GM23338 (cell line): ENCODE measurements at regions not wholly inside any gene's neighbourhood (a gene's known extent, or its start where the extent isn't known, plus 50 kb on each side); places are given as distances from the start of the nearest gene placed in this dataset.

ENCODE experiments used
- ATAC-seq: fragments of 200-7000 bp; cut with Tn5 transposase; 3 replicates; pipeline ENCODE4 v1.9.1; 2020
- DNase-seq: peaks from one replicate; pipeline ENCODE4 v3.0.0-alpha.2; 2015; ENCODE audit warnings: low spot score
- H2AFZ ChIP-seq: fragments of 200-600 bp; sonication (generic); 2 replicates; pipeline ENCODE4 v1.8.0; 2016; ENCODE audit warnings: antibody characterized with exemption, mild to moderate bottlenecking, moderate library complexity
- H3F3A ChIP-seq: fragments of 200-600 bp; sonication (generic); replicated peaks from 2 replicates; pipeline ENCODE4 v1.8.0; 2017; ENCODE audit warnings: antibody characterized with exemption, mixed run types, low read depth
- H3K27ac ChIP-seq: fragments of 200-600 bp; sonication (generic); 2 replicates; pipeline ENCODE4 v1.6.1; 2016; ENCODE audit warnings: low read depth
- H3K27me3 ChIP-seq: fragments of 200-600 bp; sonication (generic); 2 replicates; pipeline ENCODE4 v1.8.0; 2016; ENCODE audit warnings: mild to moderate bottlenecking, mixed run types, moderate library complexity; ENCODE audit not compliant: insufficient read depth
- H3K36me3 ChIP-seq: fragments of 200-600 bp; sonication (generic); 2 replicates; pipeline ENCODE4 v1.8.0; 2016; ENCODE audit warnings: mild to moderate bottlenecking; ENCODE audit not compliant: insufficient read depth
- H3K4me1 ChIP-seq: fragments of 200-600 bp; sonication (generic); 2 replicates; pipeline ENCODE4 v1.8.0; 2016; ENCODE audit warnings: mild to moderate bottlenecking, moderate library complexity; ENCODE audit not compliant: insufficient read depth
- H3K4me2 ChIP-seq: fragments of 200-600 bp; sonication (generic); 2 replicates; pipeline ENCODE4 v1.7.1; 2017; ENCODE audit warnings: mixed run types
- H3K4me3 ChIP-seq: fragments of 200-600 bp; sonication (generic); 2 replicates; pipeline ENCODE4 v1.6.1; 2016; ENCODE audit warnings: mixed run types
- H3K79me2 ChIP-seq: fragments of 200-600 bp; sonication (generic); replicated peaks from 2 replicates; pipeline ENCODE4 v1.8.0; 2017; ENCODE audit warnings: mild to moderate bottlenecking; ENCODE audit not compliant: insufficient read depth
- H3K9me2 ChIP-seq: fragments of 200-600 bp; sonication (generic); 2 replicates; pipeline ENCODE4 v1.8.0; 2017; ENCODE audit not compliant: insufficient read depth
- H4K20me1 ChIP-seq: fragments of 200-600 bp; sonication (generic); replicated peaks from 2 replicates; pipeline ENCODE4 v1.8.0; 2017; ENCODE audit warnings: mild to moderate bottlenecking; ENCODE audit not compliant: insufficient read depth
- H3K27ac Mint-ChIP-seq: 2 replicates; pipeline ENCODE4 v1.8.0; 2020; ENCODE audit warnings: inconsistent platforms, mild to moderate bottlenecking, moderate library complexity, mixed read lengths
- H3K27me3 Mint-ChIP-seq: 3 replicates; pipeline ENCODE4 v1.8.0; 2022; ENCODE audit warnings: low read depth, mild to moderate bottlenecking, moderate library complexity, mixed read lengths, inconsistent platforms; ENCODE audit not compliant: insufficient read depth, poor library complexity
- H3K36me3 Mint-ChIP-seq: 3 replicates; pipeline ENCODE4 v1.8.0; 2021; ENCODE audit warnings: low read depth, mild to moderate bottlenecking, inconsistent platforms, moderate library complexity, mixed read lengths
- H3K4me1 Mint-ChIP-seq: 3 replicates; pipeline ENCODE4 v1.8.0; 2020; ENCODE audit warnings: mild to moderate bottlenecking, inconsistent platforms, mixed read lengths
- H3K4me3 Mint-ChIP-seq: 3 replicates; pipeline ENCODE4 v1.8.0; 2021; ENCODE audit warnings: moderate library complexity, mild to moderate bottlenecking, inconsistent platforms, mixed read lengths
- H3K9me3 Mint-ChIP-seq: 3 replicates; pipeline ENCODE4 v1.8.0; 2020; ENCODE audit warnings: moderate library complexity, mild to moderate bottlenecking, inconsistent platforms, mixed read lengths
- CREB1 ChIP-seq: fragments of 250-450 bp; sonication (Bioruptor Pico); IDR thresholded peaks from 2 replicates; pipeline ENCODE4 v1.5.0; 2020; ENCODE audit warnings: low read depth, mild to moderate bottlenecking, moderate library complexity
- EZH2 ChIP-seq: fragments of 200-600 bp; sonication (generic); IDR thresholded peaks from one replicate; pipeline ENCODE4 v1.8.0; 2017; ENCODE audit warnings: antibody characterized with exemption, mild to moderate bottlenecking, low read depth; ENCODE audit not compliant: unreplicated experiment
- EZH2phosphoT487 ChIP-seq: fragments of 200-600 bp; sonication (generic); IDR thresholded peaks from one replicate; pipeline ENCODE4 v1.8.1; 2018; ENCODE audit warnings: antibody characterized with exemption; ENCODE audit not compliant: unreplicated experiment
- JUNB ChIP-seq: IDR thresholded peaks from one replicate; pipeline ENCODE4 v1.6.1; 2016; ENCODE audit warnings: antibody characterized with exemption; ENCODE audit not compliant: unreplicated experiment
- POLR2AphosphoS5 ChIP-seq: IDR thresholded peaks from 2 replicates; pipeline ENCODE4 v1.6.1; 2016; ENCODE audit warnings: antibody characterized with exemption, low read depth
- STAT1 ChIP-seq: IDR thresholded peaks from one replicate; pipeline ENCODE4 v1.6.1; 2016; ENCODE audit warnings: antibody characterized with exemption; ENCODE audit not compliant: unreplicated experiment
- ZNF114 ChIP-seq: fragments of 250-450 bp; sonication (Bioruptor Pico); IDR thresholded peaks from 2 replicates; pipeline ENCODE4 v1.5.0; 2020; ENCODE audit warnings: mild to moderate bottlenecking, moderate library complexity
- TF ChIP-seq, protein P1 (sequence below), 2 experiments: fragments of 200-600 bp in 1 of 2; sonication (generic) in 1 of 2; conservative IDR thresholded peaks; 2 replicates each; pipeline versions ENCODE4 v1.5.1 to v1.6.1; 2016 to 2017; ENCODE audit warnings: antibody characterized with exemption in 2 of 2, low read depth in 2 of 2, mild to moderate bottlenecking in 2 of 2, moderate library complexity in 1 of 2
- TF ChIP-seq, protein P2 (sequence below): fragments of 250-450 bp; sonication (Bioruptor Pico); IDR thresholded peaks from 2 replicates; pipeline ENCODE4 v1.5.0; 2020; ENCODE audit warnings: mild to moderate bottlenecking, moderate library complexity
- TF ChIP-seq, protein P3 (sequence below): IDR thresholded peaks from one replicate; pipeline ENCODE4 v1.6.1; 2018; ENCODE audit warnings: antibody characterized with exemption; ENCODE audit not compliant: unreplicated experiment
- TF ChIP-seq, protein P4 (sequence below): IDR thresholded peaks from 2 replicates; pipeline ENCODE4 v1.6.1; 2016; ENCODE audit warnings: antibody characterized with exemption

DNA sequence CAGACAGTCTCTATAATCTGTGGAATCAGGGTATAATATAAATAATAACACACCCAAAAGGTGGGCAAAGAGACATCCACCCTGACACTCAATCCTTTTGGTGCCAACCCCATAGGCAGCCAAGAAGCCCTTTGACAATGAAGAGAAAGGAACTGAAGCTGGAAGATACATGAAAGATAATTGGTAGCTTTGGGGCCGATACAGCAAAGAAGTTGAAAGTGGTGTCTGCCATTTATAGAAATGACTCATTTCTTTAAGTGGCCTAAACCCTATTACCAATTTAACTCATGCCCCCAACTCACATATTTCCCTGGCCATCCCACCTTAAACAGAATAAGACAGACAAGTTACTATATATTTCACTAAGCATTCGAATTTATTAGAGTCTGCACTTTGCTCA is 167.0 kb downstream of the ZC3H11B start (continued):
- TF ChIP-seq EZH2 (no peak), STAT1 (no peak)
- TF ChIP-seq, protein P1, sequence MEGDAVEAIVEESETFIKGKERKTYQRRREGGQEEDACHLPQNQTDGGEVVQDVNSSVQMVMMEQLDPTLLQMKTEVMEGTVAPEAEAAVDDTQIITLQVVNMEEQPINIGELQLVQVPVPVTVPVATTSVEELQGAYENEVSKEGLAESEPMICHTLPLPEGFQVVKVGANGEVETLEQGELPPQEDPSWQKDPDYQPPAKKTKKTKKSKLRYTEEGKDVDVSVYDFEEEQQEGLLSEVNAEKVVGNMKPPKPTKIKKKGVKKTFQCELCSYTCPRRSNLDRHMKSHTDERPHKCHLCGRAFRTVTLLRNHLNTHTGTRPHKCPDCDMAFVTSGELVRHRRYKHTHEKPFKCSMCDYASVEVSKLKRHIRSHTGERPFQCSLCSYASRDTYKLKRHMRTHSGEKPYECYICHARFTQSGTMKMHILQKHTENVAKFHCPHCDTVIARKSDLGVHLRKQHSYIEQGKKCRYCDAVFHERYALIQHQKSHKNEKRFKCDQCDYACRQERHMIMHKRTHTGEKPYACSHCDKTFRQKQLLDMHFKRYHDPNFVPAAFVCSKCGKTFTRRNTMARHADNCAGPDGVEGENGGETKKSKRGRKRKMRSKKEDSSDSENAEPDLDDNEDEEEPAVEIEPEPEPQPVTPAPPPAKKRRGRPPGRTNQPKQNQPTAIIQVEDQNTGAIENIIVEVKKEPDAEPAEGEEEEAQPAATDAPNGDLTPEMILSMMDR (conservative IDR thresholded peaks at IDR 0.05; ENCODE audit: low read depth in 2 of 2), result no peak

DNA sequence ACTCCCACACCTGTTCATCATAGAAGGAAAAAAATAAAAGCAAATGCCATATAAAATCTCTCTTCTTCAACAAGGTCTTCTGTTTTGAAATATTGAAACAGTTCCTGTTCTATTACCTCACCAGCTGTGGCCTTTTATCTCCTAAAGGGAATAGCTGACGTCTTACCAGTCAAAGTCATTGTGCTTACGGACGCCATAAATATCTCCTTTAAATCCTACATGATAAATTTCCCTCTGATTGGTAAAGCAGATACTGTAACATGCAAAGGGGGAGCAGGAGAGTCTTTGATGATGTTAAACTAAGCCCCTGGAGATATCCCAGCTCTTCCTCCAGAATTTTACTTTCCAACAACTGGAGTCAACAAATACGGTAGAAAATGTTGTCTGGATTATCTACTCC is 168.4 kb downstream of the ZC3H11B start:
- Histone ChIP-seq H3K4me1 (no peaks in the 10 kb centered on the region), H3K36me3 (no peaks in the 10 kb centered on the region), H3K4me2 (no peak overlapping the region), H3F3A (no peaks in the 10 kb centered on the region), H3K9me2 (0 out of 2 replicates have a peak, but pooled peaks cover 4% of the 10 kb centered on the region), H3K27me3 (no peaks in the 10 kb centered on the region), H4K20me1 (no peaks in the 10 kb centered on the region), H3K27ac (no peak overlapping the region), H3K4me3 (no peak overlapping the region), H3K79me2 (no peaks in the 10 kb centered on the region), H2AFZ (no peak overlapping the region)
- H3K27me3 Mint-ChIP-seq, result no peaks in the 10 kb centered on the region
- H3K4me3 Mint-ChIP-seq, result no peak overlapping the region
- H3K4me1 Mint-ChIP-seq, result peaks cover 3% of the 10 kb centered on the region; the same call in 1 of the 3 replicates
- DNase-seq (no peak), ATAC-seq (no peak)
- H3K9me3 Mint-ChIP-seq, result no peaks in the 10 kb centered on the region
- H3K36me3 Mint-ChIP-seq, result no peaks in the 10 kb centered on the region
- H3K27ac Mint-ChIP-seq, result no peak overlapping the region
- TF ChIP-seq EZH2phosphoT487, result no peak
- TF ChIP-seq, protein P2, sequence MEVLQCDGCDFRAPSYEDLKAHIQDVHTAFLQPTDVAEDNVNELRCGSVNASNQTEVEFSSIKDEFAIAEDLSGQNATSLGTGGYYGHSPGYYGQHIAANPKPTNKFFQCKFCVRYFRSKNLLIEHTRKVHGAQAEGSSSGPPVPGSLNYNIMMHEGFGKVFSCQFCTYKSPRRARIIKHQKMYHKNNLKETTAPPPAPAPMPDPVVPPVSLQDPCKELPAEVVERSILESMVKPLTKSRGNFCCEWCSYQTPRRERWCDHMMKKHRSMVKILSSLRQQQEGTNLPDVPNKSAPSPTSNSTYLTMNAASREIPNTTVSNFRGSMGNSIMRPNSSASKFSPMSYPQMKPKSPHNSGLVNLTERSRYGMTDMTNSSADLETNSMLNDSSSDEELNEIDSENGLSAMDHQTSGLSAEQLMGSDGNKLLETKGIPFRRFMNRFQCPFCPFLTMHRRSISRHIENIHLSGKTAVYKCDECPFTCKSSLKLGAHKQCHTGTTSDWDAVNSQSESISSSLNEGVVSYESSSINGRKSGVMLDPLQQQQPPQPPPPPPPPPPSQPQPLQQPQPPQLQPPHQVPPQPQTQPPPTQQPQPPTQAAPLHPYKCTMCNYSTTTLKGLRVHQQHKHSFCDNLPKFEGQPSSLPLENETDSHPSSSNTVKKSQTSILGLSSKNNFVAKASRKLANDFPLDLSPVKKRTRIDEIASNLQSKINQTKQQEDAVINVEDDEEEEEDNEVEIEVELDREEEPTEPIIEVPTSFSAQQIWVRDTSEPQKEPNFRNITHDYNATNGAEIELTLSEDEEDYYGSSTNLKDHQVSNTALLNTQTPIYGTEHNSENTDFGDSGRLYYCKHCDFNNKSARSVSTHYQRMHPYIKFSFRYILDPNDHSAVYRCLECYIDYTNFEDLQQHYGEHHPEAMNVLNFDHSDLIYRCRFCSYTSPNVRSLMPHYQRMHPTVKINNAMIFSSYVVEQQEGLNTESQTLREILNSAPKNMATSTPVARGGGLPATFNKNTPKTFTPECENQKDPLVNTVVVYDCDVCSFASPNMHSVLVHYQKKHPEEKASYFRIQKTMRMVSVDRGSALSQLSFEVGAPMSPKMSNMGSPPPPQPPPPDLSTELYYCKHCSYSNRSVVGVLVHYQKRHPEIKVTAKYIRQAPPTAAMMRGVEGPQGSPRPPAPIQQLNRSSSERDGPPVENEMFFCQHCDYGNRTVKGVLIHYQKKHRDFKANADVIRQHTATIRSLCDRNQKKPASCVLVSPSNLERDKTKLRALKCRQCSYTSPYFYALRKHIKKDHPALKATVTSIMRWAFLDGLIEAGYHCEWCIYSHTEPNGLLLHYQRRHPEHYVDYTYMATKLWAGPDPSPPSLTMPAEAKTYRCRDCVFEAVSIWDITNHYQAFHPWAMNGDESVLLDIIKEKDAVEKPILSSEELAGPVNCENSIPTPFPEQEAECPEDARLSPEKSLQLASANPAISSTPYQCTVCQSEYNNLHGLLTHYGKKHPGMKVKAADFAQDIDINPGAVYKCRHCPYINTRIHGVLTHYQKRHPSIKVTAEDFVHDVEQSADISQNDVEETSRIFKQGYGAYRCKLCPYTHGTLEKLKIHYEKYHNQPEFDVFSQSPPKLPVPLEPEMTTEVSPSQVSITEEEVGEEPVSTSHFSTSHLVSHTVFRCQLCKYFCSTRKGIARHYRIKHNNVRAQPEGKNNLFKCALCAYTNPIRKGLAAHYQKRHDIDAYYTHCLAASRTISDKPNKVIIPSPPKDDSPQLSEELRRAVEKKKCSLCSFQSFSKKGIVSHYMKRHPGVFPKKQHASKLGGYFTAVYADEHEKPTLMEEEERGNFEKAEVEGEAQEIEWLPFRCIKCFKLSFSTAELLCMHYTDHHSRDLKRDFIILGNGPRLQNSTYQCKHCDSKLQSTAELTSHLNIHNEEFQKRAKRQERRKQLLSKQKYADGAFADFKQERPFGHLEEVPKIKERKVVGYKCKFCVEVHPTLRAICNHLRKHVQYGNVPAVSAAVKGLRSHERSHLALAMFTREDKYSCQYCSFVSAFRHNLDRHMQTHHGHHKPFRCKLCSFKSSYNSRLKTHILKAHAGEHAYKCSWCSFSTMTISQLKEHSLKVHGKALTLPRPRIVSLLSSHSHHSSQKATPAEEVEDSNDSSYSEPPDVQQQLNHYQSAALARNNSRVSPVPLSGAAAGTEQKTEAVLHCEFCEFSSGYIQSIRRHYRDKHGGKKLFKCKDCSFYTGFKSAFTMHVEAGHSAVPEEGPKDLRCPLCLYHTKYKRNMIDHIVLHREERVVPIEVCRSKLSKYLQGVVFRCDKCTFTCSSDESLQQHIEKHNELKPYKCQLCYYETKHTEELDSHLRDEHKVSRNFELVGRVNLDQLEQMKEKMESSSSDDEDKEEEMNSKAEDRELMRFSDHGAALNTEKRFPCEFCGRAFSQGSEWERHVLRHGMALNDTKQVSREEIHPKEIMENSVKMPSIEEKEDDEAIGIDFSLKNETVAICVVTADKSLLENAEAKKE, result no peak
- no peak for TF ChIP-seq CREB1 (CRISPR knock-in tag)
- TF ChIP-seq, protein P3, sequence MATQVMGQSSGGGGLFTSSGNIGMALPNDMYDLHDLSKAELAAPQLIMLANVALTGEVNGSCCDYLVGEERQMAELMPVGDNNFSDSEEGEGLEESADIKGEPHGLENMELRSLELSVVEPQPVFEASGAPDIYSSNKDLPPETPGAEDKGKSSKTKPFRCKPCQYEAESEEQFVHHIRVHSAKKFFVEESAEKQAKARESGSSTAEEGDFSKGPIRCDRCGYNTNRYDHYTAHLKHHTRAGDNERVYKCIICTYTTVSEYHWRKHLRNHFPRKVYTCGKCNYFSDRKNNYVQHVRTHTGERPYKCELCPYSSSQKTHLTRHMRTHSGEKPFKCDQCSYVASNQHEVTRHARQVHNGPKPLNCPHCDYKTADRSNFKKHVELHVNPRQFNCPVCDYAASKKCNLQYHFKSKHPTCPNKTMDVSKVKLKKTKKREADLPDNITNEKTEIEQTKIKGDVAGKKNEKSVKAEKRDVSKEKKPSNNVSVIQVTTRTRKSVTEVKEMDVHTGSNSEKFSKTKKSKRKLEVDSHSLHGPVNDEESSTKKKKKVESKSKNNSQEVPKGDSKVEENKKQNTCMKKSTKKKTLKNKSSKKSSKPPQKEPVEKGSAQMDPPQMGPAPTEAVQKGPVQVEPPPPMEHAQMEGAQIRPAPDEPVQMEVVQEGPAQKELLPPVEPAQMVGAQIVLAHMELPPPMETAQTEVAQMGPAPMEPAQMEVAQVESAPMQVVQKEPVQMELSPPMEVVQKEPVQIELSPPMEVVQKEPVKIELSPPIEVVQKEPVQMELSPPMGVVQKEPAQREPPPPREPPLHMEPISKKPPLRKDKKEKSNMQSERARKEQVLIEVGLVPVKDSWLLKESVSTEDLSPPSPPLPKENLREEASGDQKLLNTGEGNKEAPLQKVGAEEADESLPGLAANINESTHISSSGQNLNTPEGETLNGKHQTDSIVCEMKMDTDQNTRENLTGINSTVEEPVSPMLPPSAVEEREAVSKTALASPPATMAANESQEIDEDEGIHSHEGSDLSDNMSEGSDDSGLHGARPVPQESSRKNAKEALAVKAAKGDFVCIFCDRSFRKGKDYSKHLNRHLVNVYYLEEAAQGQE, result no peak
- TF ChIP-seq EZH2, result no peak
- TF ChIP-seq, protein P4, sequence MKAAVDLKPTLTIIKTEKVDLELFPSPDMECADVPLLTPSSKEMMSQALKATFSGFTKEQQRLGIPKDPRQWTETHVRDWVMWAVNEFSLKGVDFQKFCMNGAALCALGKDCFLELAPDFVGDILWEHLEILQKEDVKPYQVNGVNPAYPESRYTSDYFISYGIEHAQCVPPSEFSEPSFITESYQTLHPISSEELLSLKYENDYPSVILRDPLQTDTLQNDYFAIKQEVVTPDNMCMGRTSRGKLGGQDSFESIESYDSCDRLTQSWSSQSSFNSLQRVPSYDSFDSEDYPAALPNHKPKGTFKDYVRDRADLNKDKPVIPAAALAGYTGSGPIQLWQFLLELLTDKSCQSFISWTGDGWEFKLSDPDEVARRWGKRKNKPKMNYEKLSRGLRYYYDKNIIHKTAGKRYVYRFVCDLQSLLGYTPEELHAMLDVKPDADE, result no peak
- TF ChIP-seq POLR2AphosphoS5, result no peak
- no peak for TF ChIP-seq ZNF114 (CRISPR knock-in tag)
- no peak for TF ChIP-seq JUNB
